Neural crest cell (in vitro differentiated cells): ENCODE measurements at regions not wholly inside any gene's neighbourhood (a gene's known extent, or its start where the extent isn't known, plus 50 kb on each side); places are given as distances from the start of the nearest gene placed in this dataset.

Source experiments
- DNase-seq: peaks from one replicate; pipeline ENCODE4 v3.0.0; 2021; ENCODE audit warnings: low read depth, mixed read lengths, low spot score
- H3K27ac Mint-ChIP-seq: one replicate; pipeline ENCODE4 v1.8.0; 2021; ENCODE audit warnings: mild to moderate bottlenecking, mixed read lengths; ENCODE audit not compliant: unreplicated experiment
- H3K27me3 Mint-ChIP-seq: 2 replicates; pipeline ENCODE4 v1.8.0; 2021; ENCODE audit warnings: low read depth, mild to moderate bottlenecking, mixed read lengths
- H3K36me3 Mint-ChIP-seq: 2 replicates; pipeline ENCODE4 v1.8.0; 2021; ENCODE audit warnings: low read depth, mild to moderate bottlenecking, mixed read lengths
- H3K4me1 Mint-ChIP-seq: 2 replicates; pipeline ENCODE4 v1.8.0; 2021; ENCODE audit warnings: mixed read lengths
- H3K4me3 Mint-ChIP-seq: one replicate; pipeline ENCODE4 v1.8.0; 2021; ENCODE audit warnings: mild to moderate bottlenecking, mixed read lengths
- H3K9me3 Mint-ChIP-seq: 2 replicates; pipeline ENCODE4 v1.8.0; 2021; ENCODE audit warnings: mixed read lengths
- CTCF ChIP-seq: fragments of 200-600 bp; sonication (generic); conservative IDR thresholded peaks from 2 replicates; pipeline ENCODE4 v1.5.0; 2021; ENCODE audit warnings: antibody characterized with exemption, mild to moderate bottlenecking

GRCh38 chr2:147223553-147224060 lies 621.2 kb upstream of the ACVR2A start:
- no peak for TF ChIP-seq CTCF
- Mint-ChIP-seq H3K36me3 (peaks cover 3% of the 10 kb centered on the region), H3K4me1 (peaks cover 8% of the 10 kb centered on the region), H3K27ac (peak overlapping the region; percentile 36), H3K4me3 (no peak overlapping the region), H3K27me3 (no peaks in the 10 kb centered on the region), H3K9me3 (peaks cover 12% of the 10 kb centered on the region)
- no peak for DNase-seq

GRCh38 chr2:147223119-147223518 lies 621.7 kb upstream of the ACVR2A start:
- no peak overlapping the region for H3K27ac Mint-ChIP-seq

DNA sequence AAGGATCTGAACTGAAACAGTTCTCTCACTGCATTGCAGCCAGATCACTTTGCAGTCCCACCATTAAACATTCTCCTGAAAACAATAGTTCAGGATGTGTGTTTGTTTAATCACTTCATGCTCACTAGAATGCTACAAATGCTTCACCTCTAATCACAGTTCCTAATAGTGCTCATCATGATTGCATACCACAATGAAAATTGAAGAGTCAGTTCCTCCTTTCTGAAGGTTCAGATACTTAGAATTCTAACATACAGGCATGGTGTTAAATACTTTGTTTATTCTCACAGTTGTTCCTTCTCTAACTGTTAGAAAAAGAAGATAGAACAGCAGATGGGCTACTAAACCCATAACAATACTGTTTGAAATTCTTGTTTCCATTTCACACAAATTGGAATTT lies 622.3 kb upstream of the ACVR2A start:
- Mint-ChIP-seq H3K36me3 (peaks cover 3% of the 10 kb centered on the region), H3K4me1 (peaks cover 8% of the 10 kb centered on the region), H3K4me3 (no peak overlapping the region), H3K27ac (no peak overlapping the region), H3K27me3 (no peaks in the 10 kb centered on the region), H3K9me3 (peaks cover 12% of the 10 kb centered on the region)
- no peak for TF ChIP-seq CTCF
- no peak for DNase-seq

More at GRCh38 chr2:147223119-147223518, 621.7 kb upstream of the ACVR2A start:
- no peak for TF ChIP-seq CTCF
- Mint-ChIP-seq H3K36me3 (peaks cover 3% of the 10 kb centered on the region), H3K27me3 (no peaks in the 10 kb centered on the region), H3K4me3 (no peak overlapping the region), H3K4me1 (peaks cover 8% of the 10 kb centered on the region), H3K9me3 (peaks cover 12% of the 10 kb centered on the region)
- DNase-seq = no peak

DNA sequence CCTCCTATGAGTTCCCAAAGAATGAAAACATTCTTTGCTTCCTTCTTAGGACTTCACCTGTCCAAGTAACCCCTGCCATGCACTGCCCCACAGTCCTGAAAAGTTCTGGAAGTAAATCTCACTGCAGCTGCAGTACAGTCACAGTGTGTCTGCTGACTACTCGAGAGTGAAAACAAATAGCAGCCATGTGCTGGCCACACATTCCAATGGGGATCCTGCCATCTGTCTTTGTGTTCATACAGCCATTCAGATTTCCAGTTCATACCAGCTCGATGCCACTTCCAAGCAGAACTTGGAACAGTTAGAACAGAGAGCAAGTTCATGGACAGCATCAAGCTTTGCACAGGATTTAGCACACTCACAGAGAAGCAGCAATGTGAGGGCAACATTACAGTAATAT lies 629.9 kb upstream of the ACVR2A start:
- H3K4me3 Mint-ChIP-seq = no peak overlapping the region
- peaks cover 14% of the 10 kb centered on the region for H3K9me3 Mint-ChIP-seq
- peaks cover under 1% of the 10 kb centered on the region for H3K36me3 Mint-ChIP-seq
- TF ChIP-seq CTCF = no peak
- H3K27ac Mint-ChIP-seq = no peak overlapping the region
- no peak for DNase-seq
- no peaks in the 10 kb centered on the region for H3K27me3 Mint-ChIP-seq
- H3K4me1 Mint-ChIP-seq = no peaks in the 10 kb centered on the region

- H3K36me3 Mint-ChIP-seq = no peaks in the 10 kb centered on the region
- no peak overlapping the region for H3K4me3 Mint-ChIP-seq
- no peak for DNase-seq
- no peak overlapping the region for H3K27ac Mint-ChIP-seq
- peaks cover 12% of the 10 kb centered on the region for H3K9me3 Mint-ChIP-seq
- no peaks in the 10 kb centered on the region for H3K4me1 Mint-ChIP-seq
- no peak for TF ChIP-seq CTCF
- no peaks in the 10 kb centered on the region for H3K27me3 Mint-ChIP-seq
Measured at GRCh38 chr2:147211484-147211883, 633.3 kb upstream of the ACVR2A start.
